K562 (cell line): ENCODE measurements at regions not wholly inside any gene's neighbourhood (a gene's known extent, or its start where the extent isn't known, plus 50 kb on each side); places are given as distances from the start of the nearest gene placed in this dataset.

Source experiments
- BCOR ChIP-seq: fragments of 450-650 bp; IDR thresholded peaks from 2 replicates; pipeline ENCODE4 v1.6.1; 2016
- FOXK2 ChIP-seq, 2 experiments: fragments of 450-650 bp; IDR thresholded peaks in 1 of 2; conservative IDR thresholded peaks in 1 of 2; 2 replicates each; pipeline ENCODE4 v1.6.1; 2016; ENCODE audit warnings: low read depth in 2 of 2, mild to moderate bottlenecking in 1 of 2
- GTF2F1 ChIP-seq: IDR thresholded peaks from 2 replicates; pipeline ENCODE4 v1.6.1; 2011; ENCODE audit warnings: low read depth, low read length, improper control_type of control experiment
- MAFK ChIP-seq: IDR thresholded peaks from 2 replicates; pipeline ENCODE4 v1.6.1; 2011; ENCODE audit warnings: low read length, improper control_type of control experiment
- PREB ChIP-seq: sonication (generic); formaldehyde crosslinking; IDR thresholded peaks from 2 replicates; pipeline ENCODE4 v1.8.1; 2023; ENCODE audit warnings: mild to moderate bottlenecking, missing genetic modification reagents
- YY1 ChIP-seq, 3 experiments: IDR thresholded peaks; 2 replicates each; pipeline ENCODE4 v1.6.1; 2011; ENCODE audit warnings: low read length in 2 of 3, mild to moderate bottlenecking in 2 of 3, moderate library complexity in 2 of 3, borderline replicate concordance in 1 of 3, control low read depth in 1 of 3, low read depth in 1 of 3; ENCODE audit not compliant: insufficient read depth in 3 of 3, insufficient replicate concordance in 2 of 3, control insufficient read depth in 1 of 3, insufficient read length in 1 of 3; ENCODE audit errors: extremely low read depth in 1 of 3
- ZNF507 ChIP-seq: conservative IDR thresholded peaks from 2 replicates; pipeline ENCODE4 v1.6.1; 2017; ENCODE audit warnings: missing genetic modification characterization, missing compliant biosample characterization
- TF ChIP-seq, protein P1 (sequence below): fragments of 250-450 bp; sonication (Bioruptor Pico); IDR thresholded peaks from 2 replicates; pipeline ENCODE4 v1.4.0; 2020; ENCODE audit warnings: mild to moderate bottlenecking, moderate library complexity

DNA sequence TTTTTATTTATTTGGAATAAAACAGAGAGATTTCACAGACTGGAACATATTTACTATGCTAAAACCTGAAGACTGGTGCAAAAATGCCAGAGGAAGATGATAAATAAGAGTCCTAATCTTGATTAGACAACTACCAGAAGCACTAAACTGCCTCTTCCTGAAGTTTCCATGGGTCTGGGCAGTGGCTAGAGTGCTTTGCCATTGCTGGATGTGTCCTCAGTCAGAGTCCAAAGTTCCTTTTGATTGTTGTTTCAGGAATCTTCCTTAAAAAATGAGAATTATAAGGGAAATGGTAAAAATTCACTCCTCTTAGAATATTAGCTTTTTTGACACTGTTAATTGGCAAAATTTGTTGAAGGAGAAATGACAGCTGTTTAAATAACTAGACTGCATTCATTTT lies 86.3 kb upstream of the AHR start (continued):
- no peak for TF ChIP-seq PREB (CRISPR knock-in tag)
- TF ChIP-seq MAFK: no peak
- TF ChIP-seq YY1 (IDR thresholded peaks at IDR 0.05; ENCODE audit: borderline replicate concordance in 1 of 3, control insufficient read depth in 1 of 3, extremely low read depth in 1 of 3, insufficient read depth in 3 of 3, insufficient read length in 1 of 3, insufficient replicate concordance in 2 of 3, low read depth in 1 of 3, low read length in 2 of 3): no peak
- no peak for TF ChIP-seq ZNF507 (tag)
- TF ChIP-seq GTF2F1: no peak
- no peak for TF ChIP-seq BCOR
- TF ChIP-seq, protein P1, sequence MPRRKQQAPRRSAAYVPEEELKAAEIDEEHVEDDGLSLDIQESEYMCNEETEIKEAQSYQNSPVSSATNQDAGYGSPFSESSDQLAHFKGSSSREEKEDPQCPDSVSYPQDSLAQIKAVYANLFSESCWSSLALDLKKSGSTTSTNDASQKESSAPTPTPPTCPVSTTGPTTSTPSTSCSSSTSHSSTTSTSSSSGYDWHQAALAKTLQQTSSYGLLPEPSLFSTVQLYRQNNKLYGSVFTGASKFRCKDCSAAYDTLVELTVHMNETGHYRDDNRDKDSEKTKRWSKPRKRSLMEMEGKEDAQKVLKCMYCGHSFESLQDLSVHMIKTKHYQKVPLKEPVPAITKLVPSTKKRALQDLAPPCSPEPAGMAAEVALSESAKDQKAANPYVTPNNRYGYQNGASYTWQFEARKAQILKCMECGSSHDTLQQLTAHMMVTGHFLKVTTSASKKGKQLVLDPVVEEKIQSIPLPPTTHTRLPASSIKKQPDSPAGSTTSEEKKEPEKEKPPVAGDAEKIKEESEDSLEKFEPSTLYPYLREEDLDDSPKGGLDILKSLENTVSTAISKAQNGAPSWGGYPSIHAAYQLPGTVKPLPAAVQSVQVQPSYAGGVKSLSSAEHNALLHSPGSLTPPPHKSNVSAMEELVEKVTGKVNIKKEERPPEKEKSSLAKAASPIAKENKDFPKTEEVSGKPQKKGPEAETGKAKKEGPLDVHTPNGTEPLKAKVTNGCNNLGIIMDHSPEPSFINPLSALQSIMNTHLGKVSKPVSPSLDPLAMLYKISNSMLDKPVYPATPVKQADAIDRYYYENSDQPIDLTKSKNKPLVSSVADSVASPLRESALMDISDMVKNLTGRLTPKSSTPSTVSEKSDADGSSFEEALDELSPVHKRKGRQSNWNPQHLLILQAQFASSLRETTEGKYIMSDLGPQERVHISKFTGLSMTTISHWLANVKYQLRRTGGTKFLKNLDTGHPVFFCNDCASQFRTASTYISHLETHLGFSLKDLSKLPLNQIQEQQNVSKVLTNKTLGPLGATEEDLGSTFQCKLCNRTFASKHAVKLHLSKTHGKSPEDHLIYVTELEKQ (CRISPR knock-in tag): no peak
- TF ChIP-seq FOXK2 (conservative IDR thresholded peaks at IDR 0.05 in 1 of 2, IDR thresholded peaks at IDR 0.05 in 1 of 2; ENCODE audit: low read depth in 2 of 2): no peak
